ENCODE measurements at regions not wholly inside any gene's neighbourhood (a gene's known extent, or its start where the extent isn't known, plus 50 kb on each side); places are given as distances from the start of the nearest gene placed in this dataset.

GRCh38 chr13:37326334-37326733 lies 220.9 kb upstream of the CSNK1A1L start:
- TF ChIP-seq POLR2AphosphoS5 (IDR thresholded peaks at IDR 0.05) (no peak), CTCF (IDR thresholded peaks at IDR 0.05) (no peak), POLR2A (IDR thresholded peaks at IDR 0.05) (no peak), EP300 (IDR thresholded peaks at IDR 0.05; ENCODE audit: low read depth) (no peak)
